ENCODE measurements at regions not wholly inside any gene's neighbourhood (a gene's known extent, or its start where the extent isn't known, plus 50 kb on each side); places are given as distances from the start of the nearest gene placed in this dataset.
"Not testable (repeated sequence)": the region's sequence is repeated elsewhere in the genome, so short reads cannot be mapped to it uniquely, and the experiment has no call there.

DNA sequence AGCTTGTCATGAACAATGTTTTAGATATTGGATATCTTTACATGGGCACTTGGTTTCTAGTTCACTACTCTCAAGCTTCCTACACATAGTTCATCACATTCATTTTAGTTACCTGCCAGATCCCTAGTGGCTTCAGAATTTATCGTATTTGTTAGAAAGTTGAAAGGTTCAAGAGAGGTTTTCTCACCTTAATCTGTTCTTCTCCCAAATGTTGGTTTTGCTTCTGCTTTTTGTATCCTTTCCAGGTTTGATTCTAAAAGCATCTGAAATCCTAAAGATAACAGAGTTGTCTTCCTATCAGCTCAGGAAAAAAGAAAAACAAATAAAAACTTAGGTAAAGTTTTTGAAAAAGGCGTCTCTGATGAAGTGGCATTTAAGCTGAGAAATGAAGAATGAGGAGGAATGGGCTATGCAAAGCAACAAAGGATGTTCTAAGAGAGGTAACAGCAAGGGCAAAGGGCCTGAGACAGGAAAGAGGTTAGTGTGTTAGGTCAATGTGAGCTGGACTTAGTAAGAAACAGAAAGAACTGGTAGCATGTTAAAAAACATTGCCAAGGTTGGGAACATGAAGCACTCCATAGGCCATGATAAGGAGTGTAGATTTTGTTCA lies 104.7 kb upstream of the CMC1 start:
- H3K36me3 ChIP-seq (replicated peaks; ENCODE audit: control insufficient read depth, insufficient read depth, low read length) = no peaks in the 10 kb centered on the region
- H3K4me3 ChIP-seq (ENCODE audit: insufficient read depth, low read depth, low read length) = no peak overlapping the region
- no peaks in the 10 kb centered on the region for H3K27me3 ChIP-seq (ENCODE audit: control insufficient read depth, insufficient read depth, low read length)
- no peak for DNase-seq

DNA sequence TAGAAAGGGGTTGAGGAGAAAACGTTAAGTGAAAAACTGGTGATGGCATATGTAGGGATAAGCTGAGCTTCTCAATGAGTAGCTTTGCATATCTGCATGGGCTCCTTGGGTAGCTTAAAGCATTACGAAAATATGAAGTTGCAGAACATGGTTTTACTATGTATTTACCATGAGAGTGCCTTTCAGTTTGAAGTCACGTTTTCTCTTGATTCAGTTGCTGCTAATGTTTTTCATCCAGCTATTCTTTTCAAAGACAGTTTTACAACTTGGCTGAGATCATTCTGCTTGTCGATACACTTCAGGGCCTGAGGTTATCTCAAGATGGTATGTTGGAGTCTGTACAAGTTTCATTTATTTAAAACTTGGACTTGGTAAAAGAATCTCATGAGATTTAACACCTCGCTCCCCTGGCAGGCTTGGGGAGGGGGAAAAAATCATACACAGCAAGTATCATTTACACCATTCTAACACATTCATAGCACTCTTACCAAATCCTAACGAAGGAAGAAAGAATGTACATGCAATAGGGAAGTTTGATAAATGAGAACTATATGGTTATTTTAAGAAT lies 103.3 kb upstream of the CMC1 start:
- no peak for DNase-seq
- H3K27me3 ChIP-seq (ENCODE audit: control insufficient read depth, insufficient read depth, low read length) = no peaks in the 10 kb centered on the region
- H3K36me3 ChIP-seq (replicated peaks; ENCODE audit: control insufficient read depth, insufficient read depth, low read length) = no peaks in the 10 kb centered on the region
- H3K4me3 ChIP-seq (ENCODE audit: insufficient read depth, low read depth, low read length) = no peak overlapping the region

DNA sequence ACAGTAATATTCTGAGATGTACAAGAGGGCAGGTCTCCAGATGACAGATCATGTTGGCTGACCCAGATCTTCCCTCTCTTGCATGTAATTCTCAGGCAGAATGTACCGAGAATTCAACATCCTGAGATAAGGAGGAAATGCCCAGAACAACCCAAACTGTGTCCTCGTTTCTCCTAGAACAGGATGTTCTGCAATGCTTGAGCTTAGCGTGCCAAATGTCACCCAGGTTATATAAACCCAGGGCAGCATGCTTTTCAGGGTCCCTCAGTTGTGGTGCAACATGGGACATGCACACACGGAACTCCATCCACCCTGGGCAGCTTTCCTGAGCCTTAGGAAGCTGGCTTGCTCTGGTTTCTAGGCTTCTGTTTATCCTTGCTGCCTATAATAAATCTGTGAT lies 102.1 kb upstream of the CMC1 start:
- no peak for DNase-seq
- H3K4me3 ChIP-seq (ENCODE audit: insufficient read depth, low read depth, low read length) = no peak overlapping the region
- no peaks in the 10 kb centered on the region for H3K27me3 ChIP-seq (ENCODE audit: control insufficient read depth, insufficient read depth, low read length)
- H3K36me3 ChIP-seq (replicated peaks; ENCODE audit: control insufficient read depth, insufficient read depth, low read length) = no peaks in the 10 kb centered on the region

DNA sequence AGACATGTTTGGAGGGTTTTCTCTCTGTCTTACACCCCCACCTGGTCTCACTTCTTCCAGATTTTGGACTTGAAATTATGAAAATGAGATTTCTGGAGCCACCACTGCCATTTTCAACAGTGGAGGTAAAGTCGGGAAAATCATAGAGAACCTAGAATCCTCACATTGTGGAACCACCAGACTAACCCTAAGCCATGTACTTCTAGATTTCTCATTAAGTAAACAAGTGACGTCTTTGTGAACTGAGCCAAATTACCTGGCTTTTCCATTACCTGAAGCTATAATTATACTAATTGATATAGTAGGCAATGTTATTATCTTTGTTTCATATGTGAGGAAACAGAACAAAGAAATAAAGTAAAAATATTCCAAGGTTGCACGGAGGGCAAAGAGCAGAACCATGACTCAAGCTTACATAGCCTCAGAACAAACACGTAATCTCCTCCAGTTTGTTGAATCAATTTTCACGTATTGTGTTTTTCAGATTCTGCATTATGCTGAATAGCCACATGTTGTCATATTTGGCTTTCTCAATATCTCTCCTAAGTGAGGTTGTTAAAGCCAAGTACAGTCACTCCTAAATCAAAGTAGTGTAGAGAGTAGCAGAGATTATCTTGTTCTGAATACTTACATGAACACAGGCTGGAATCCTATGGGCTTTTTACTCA lies 101.3 kb upstream of the CMC1 start:
- no peak for DNase-seq
- H3K27me3 ChIP-seq (ENCODE audit: control insufficient read depth, insufficient read depth, low read length) = no peaks in the 10 kb centered on the region
- H3K36me3 ChIP-seq (replicated peaks; ENCODE audit: control insufficient read depth, insufficient read depth, low read length) = no peaks in the 10 kb centered on the region
- H3K4me3 ChIP-seq (ENCODE audit: insufficient read depth, low read depth, low read length) = no peak overlapping the region

DNA sequence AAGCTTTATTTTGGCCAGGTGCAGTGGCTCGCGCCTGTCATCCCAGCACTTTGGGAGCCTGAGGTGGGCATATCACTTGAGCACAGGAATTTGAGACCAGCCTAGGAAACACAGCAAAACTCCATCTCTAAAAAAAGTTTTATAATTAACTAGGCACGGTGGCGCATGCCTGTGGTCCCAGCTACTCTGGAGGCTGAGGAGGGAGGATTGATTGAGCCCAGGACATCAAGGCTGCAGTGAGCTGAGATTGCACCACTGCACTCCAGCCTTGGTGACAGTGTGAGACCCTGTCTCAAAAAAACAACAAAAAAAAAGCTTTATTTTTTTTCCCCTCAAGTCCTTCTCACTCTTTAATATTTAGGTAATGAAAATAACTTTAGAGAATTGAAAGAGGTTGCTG lies 100.8 kb upstream of the CMC1 start:
- Histone ChIP-seq H3K4me3 (ENCODE audit: insufficient read depth, low read depth, low read length) (no peak overlapping the region), H3K36me3 (replicated peaks; ENCODE audit: control insufficient read depth, insufficient read depth, low read length) (no peaks in the 10 kb centered on the region), H3K27me3 (ENCODE audit: control insufficient read depth, insufficient read depth, low read length) (no peaks in the 10 kb centered on the region)
- no peak for DNase-seq

DNA sequence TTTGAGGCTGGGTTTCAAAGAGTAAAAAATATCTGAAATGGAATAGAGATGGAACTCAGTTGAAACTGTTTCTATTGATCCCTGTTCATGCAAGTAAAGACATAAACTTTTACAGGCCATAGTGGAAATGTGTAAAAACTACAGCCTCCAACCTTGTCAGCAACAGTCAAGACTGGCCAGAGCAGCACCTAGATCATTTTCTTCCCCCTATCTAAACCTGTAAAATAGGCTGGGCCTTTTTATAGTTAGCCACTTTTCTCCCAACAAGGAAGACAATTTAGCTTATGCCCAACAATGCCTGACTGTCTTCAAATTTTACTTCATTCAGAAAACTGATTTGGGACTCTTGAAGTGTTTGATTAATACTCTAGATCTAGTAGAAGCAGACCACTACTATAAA lies 91.5 kb upstream of the CMC1 start:
- Histone ChIP-seq H3K27me3 (ENCODE audit: control insufficient read depth, insufficient read depth, low read length) (no peaks in the 10 kb centered on the region), H3K36me3 (replicated peaks; ENCODE audit: control insufficient read depth, insufficient read depth, low read length) (no peaks in the 10 kb centered on the region), H3K4me3 (ENCODE audit: insufficient read depth, low read depth, low read length) (no peak overlapping the region)
- DNase-seq = no peak

DNA sequence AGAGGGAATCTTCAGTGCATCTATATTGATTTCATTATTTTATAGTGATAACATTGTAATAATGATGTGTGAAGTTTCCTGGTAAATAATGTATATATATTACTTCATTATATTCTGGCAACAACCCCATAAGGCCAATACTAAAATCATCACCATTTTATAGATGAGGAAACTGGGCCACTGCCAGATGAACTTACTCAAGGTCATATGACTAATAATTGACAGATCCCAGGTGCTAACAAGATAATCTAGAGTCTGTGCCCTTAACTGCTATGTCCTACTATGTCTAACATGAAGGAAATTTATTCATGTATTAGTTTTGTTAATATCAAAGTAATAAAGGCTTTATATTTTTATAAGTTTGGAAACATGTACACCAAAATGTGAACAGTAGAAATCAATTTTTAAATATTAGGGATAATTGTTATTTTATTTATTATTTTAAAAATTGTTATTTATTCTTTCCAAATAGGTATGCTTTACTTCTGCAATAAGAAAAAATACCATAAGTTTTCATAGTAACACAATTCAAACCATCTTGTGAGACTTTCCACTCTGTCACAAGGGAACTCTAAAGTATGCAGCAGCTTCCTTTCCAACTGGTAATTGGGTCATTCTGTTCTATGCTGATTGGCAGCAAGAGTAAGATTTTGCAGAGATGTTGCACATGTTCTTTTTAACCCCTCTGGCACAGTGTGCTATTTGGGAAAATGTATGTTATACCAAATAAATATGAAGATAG lies 90.8 kb upstream of the CMC1 start:
- H3K36me3 ChIP-seq (replicated peaks; ENCODE audit: control insufficient read depth, insufficient read depth, low read length) = no peaks in the 10 kb centered on the region
- no peaks in the 10 kb centered on the region for H3K27me3 ChIP-seq (ENCODE audit: control insufficient read depth, insufficient read depth, low read length)
- no peak for DNase-seq
- no peak overlapping the region for H3K4me3 ChIP-seq (ENCODE audit: insufficient read depth, low read depth, low read length)

DNA sequence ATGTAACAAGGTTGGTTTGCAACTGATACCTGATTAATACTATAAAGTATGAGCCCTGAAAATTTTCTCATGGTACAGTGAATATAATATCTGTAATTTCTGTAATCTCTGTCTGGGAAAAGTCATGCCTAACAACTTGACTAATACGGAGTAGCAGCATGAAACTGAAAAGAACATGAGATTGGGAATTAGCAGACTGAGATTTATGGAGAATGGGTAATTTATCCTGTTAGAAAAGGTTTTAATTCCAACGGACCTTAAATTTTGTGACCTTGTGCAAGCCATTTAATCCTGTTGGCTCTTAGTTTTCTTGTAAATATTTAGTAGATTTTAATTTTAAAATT lies 90.2 kb upstream of the CMC1 start:
- Histone ChIP-seq H3K36me3 (replicated peaks; ENCODE audit: control insufficient read depth, insufficient read depth, low read length) (no peaks in the 10 kb centered on the region), H3K27me3 (ENCODE audit: control insufficient read depth, insufficient read depth, low read length) (no peaks in the 10 kb centered on the region), H3K4me3 (ENCODE audit: insufficient read depth, low read depth, low read length) (no peak overlapping the region)
- DNase-seq = no peak

DNA sequence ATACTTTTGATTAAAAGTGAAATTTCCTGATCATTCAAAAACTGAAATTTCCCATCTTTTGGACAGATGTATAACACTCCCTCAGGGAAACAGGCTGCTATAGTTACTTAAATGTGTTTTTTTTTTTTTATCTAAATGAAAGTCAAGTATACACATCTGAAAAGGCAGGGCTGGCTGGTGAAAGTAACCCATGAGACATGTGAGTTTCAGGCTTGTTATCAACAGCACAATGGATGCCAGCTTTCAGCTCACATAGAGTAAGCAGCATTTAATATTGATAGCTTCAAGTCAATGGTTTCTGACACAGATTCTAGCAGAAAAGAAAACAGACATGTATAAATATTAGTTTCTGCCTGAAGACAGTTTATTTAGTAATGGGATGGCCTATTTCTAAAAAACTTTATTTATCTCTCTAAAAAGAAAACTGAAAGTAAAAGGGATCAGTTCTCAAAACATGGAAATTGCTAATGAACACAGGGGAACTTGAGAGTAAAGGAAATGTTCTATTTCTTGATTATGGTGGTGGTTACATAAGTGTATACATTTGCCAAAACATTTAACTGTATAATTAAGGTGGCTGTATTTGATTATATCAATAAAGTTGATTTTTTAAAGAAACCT lies 89.7 kb upstream of the CMC1 start:
- H3K27me3 ChIP-seq (ENCODE audit: control insufficient read depth, insufficient read depth, low read length) = no peaks in the 10 kb centered on the region
- no peak for DNase-seq
- no peaks in the 10 kb centered on the region for H3K36me3 ChIP-seq (replicated peaks; ENCODE audit: control insufficient read depth, insufficient read depth, low read length)
- H3K4me3 ChIP-seq (ENCODE audit: insufficient read depth, low read depth, low read length) = no peak overlapping the region

DNA sequence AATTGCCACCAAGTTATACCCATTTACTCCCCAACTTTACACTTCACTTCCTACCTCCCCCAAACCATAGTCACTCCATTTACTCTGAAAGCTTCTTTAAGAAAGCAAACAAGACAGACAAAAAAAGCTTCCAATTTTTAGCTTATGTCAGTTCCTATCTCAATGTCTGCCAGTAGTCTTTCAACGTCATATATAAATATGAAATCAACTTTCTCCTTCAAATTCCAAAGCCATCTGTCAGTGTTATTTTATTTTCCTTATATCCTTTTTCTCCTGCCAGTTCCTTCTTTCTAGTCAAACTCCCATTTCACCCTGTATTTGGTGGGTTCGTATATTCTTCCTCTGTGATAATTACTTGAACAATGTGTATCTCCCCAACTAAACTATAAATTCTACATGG lies 85.8 kb upstream of the CMC1 start:
- no peak for DNase-seq
- Histone ChIP-seq H3K36me3 (replicated peaks; ENCODE audit: control insufficient read depth, insufficient read depth, low read length) (no peaks in the 10 kb centered on the region), H3K4me3 (ENCODE audit: insufficient read depth, low read depth, low read length) (no peak overlapping the region), H3K27me3 (ENCODE audit: control insufficient read depth, insufficient read depth, low read length) (no peaks in the 10 kb centered on the region)

DNA sequence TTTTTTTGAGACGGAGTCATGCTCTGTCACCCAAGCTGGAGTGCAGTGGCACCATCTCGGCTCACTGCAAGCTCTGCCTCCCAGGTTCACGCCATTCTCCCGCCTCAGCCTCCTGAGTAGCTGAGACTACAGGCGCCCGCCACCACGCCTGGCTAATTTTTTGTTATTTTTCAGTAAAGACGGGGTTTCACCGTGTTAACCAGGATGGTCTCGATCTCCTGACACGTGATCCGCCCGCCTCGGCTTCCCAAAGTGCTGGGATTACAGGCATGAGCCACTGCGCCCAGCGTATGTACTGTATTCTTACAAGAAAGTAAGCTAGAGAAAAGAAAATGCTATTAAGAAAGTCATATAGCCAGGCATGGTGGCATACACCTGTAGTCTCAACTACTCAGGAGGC lies 84.8 kb upstream of the CMC1 start:
- H3K27me3 ChIP-seq (ENCODE audit: control insufficient read depth, insufficient read depth, low read length) = not testable (repeated sequence)

DNA sequence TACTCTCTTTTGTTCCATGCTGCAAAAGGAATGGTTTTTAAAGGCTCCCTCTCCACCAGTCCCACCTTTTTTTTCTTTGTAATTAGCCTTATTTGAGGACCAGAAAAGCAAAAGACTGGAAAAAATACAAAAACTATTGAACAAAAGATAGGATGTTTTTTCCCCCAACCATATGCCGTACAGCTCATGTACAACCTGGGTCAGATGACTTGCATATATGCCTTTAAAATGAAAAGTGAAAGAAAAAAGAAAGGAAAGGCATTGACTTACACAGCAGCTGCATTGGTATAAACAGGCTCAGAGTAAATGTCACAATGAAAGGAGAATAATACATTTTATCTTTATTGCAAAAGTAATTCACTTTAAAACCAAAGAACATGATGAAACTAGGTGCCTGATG lies 69.5 kb upstream of the CMC1 start:
- H3K27me3 ChIP-seq (ENCODE audit: control insufficient read depth, insufficient read depth, low read length) = no peaks in the 10 kb centered on the region
- no peaks in the 10 kb centered on the region for H3K36me3 ChIP-seq (replicated peaks; ENCODE audit: control insufficient read depth, insufficient read depth, low read length)
- no peak for DNase-seq
- H3K4me3 ChIP-seq (ENCODE audit: insufficient read depth, low read depth, low read length) = no peak overlapping the region

More for the DNA sequence above, 84.8 kb upstream of the CMC1 start:
- H3K4me3 ChIP-seq (ENCODE audit: insufficient read depth, low read depth, low read length); H3K36me3 ChIP-seq (replicated peaks; ENCODE audit: control insufficient read depth, insufficient read depth, low read length); DNase-seq: not testable (repeated sequence)

DNA sequence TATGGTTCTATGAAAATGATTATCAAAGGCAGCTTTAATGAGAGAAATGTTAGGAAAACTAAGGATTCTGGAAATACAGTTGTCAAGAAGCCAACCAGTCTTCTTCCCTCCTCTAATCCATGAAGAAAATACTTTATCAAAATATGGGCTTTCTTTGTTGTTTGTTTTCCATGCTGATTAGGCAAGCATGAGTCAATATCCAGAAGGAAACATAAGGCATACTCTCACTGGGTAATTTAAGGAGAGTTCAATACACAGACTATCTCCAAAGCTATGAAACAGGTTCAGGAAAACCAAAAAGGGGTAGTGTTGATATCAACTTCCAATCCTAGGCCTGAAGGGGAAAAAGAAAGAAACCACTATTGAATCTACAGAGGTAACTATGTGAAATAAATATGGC lies 68.7 kb upstream of the CMC1 start:
- Histone ChIP-seq H3K27me3 (ENCODE audit: control insufficient read depth, insufficient read depth, low read length) (no peaks in the 10 kb centered on the region), H3K4me3 (ENCODE audit: insufficient read depth, low read depth, low read length) (no peak overlapping the region), H3K36me3 (replicated peaks; ENCODE audit: control insufficient read depth, insufficient read depth, low read length) (no peaks in the 10 kb centered on the region)
- no peak for DNase-seq

DNA sequence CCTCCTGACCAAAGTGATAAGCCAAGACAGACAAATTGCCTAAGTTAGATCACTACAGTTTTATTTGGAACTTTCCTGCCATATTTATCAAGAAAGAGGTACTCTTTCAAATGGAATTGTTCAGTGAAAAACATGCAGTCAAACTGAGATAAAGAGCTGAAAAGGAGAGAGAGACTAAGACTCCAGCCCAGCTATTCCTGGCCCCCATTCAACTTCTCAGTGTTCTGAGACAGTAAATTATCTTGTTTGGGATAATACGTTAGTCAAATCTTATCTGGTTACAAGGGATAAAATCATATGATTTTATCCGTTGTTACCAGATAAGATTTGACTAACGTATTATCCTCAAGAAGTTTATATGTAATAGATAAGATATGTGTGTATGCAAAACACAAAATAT lies 67.6 kb upstream of the CMC1 start:
- no peaks in the 10 kb centered on the region for H3K36me3 ChIP-seq (replicated peaks; ENCODE audit: control insufficient read depth, insufficient read depth, low read length)
- no peaks in the 10 kb centered on the region for H3K27me3 ChIP-seq (ENCODE audit: control insufficient read depth, insufficient read depth, low read length)
- DNase-seq = no peak
- H3K4me3 ChIP-seq (ENCODE audit: insufficient read depth, low read depth, low read length) = no peak overlapping the region

DNA sequence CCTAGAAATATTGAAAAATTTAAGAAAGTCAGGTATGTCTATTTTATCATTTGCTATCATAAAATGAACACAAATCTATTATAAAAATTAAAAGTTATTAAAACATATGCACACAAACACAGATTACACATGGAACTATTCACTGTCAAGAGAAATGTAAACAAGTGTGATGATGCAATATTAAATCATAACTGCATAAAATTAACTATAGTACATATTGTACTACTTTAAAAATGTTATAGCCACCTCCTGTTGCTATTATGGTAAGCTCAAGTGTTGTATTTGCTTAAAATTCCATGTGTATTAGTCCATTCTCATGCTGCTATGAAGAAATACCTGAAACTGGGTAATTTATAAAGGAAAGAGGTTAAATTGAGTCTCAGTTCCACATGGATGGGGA lies 54.7 kb upstream of the CMC1 start:
- DNase-seq = no peak
- Histone ChIP-seq H3K36me3 (replicated peaks; ENCODE audit: control insufficient read depth, insufficient read depth, low read length) (no peaks in the 10 kb centered on the region), H3K4me3 (ENCODE audit: insufficient read depth, low read depth, low read length) (no peak overlapping the region), H3K27me3 (ENCODE audit: control insufficient read depth, insufficient read depth, low read length) (no peaks in the 10 kb centered on the region)

Measured in H7 (cell line).